Natural killer cell (primary cell): ENCODE measurements at regions not wholly inside any gene's neighbourhood (a gene's known extent, or its start where the extent isn't known, plus 50 kb on each side); places are given as distances from the start of the nearest gene placed in this dataset.

Experiments used
- ATAC-seq, 3 donors: fragments of 150-1000 bp in 2 of 3; fragments of 200-7000 bp in 1 of 3; cut with Tn5 transposase; 1 replicate in 1 of 3; 2 replicates in 2 of 3; pipeline ENCODE4 v1.10.0; 2021; ENCODE audit warnings: mild to moderate bottlenecking in 2 of 3, moderate library complexity in 2 of 3
- DNase-seq, 2 donors: peaks; one replicate each; pipeline versions ENCODE4 v3.0.0 to v3.0.0-alpha.2; 2013 to 2021; ENCODE audit warnings: mixed read lengths in 1 of 2
- H3K27ac ChIP-seq: one replicate; pipeline ENCODE4 v1.5.1; 2013; ENCODE audit warnings: mild to moderate bottlenecking, low read length
- H3K27me3 ChIP-seq: one replicate; pipeline ENCODE4 v1.6.1; 2013; ENCODE audit warnings: low read length; ENCODE audit not compliant: control insufficient read depth, insufficient read depth
- H3K36me3 ChIP-seq: one replicate; pipeline ENCODE4 v1.6.1; 2013; ENCODE audit warnings: low read length; ENCODE audit not compliant: control insufficient read depth, insufficient read depth
- H3K4me1 ChIP-seq: one replicate; pipeline ENCODE4 v1.6.1; 2013; ENCODE audit warnings: low read length; ENCODE audit not compliant: control insufficient read depth, insufficient read depth
- H3K4me3 ChIP-seq: one replicate; pipeline ENCODE4 v1.5.1; 2013; ENCODE audit warnings: low read length
- H3K9me3 ChIP-seq: one replicate; pipeline ENCODE4 v1.6.1; 2013; ENCODE audit warnings: low read length; ENCODE audit not compliant: control insufficient read depth, insufficient read depth
- H3K27ac Mint-ChIP-seq, 2 donors: one replicate each; pipeline ENCODE4 v1.8.0; 2022; ENCODE audit warnings: mild to moderate bottlenecking in 2 of 2, mixed read lengths in 2 of 2, moderate library complexity in 1 of 2
- H3K27me3 Mint-ChIP-seq, 2 donors: one replicate each; pipeline ENCODE4 v1.8.0; 2022; ENCODE audit warnings: low read depth in 2 of 2, mixed read lengths in 2 of 2
- H3K36me3 Mint-ChIP-seq: one replicate; pipeline ENCODE4 v1.8.0; 2022; ENCODE audit warnings: mixed read lengths
- H3K4me1 Mint-ChIP-seq, 2 donors: one replicate each; pipeline ENCODE4 v1.8.0; 2022; ENCODE audit warnings: mixed read lengths in 2 of 2
- H3K4me3 Mint-ChIP-seq: one replicate; pipeline ENCODE4 v1.8.0; 2022; ENCODE audit warnings: mild to moderate bottlenecking, moderate library complexity, mixed read lengths
- H3K9me3 Mint-ChIP-seq, 2 donors: one replicate each; pipeline ENCODE4 v1.8.0; 2022; ENCODE audit warnings: mixed read lengths in 2 of 2
- CTCF ChIP-seq: fragments of 200-600 bp; IDR thresholded peaks from one replicate; pipeline ENCODE4 v1.8.0; 2022; ENCODE audit warnings: antibody characterized with exemption
- WGBS: methylation state at CpG from one replicate; pipeline ENCODE4 v1.1.7; 2013; ENCODE audit warnings: missing lambda C conversion rate; ENCODE audit not compliant: insufficient coverage; 5-methylcytosine and 5-hydroxymethylcytosine counted together
- intact Hi-C: fragments of 100-400 bp; cut with micrococcal nuclease; formaldehyde crosslinking; loops from one replicate; pipeline ENCODE4 v1.14.2; 2022

DNA sequence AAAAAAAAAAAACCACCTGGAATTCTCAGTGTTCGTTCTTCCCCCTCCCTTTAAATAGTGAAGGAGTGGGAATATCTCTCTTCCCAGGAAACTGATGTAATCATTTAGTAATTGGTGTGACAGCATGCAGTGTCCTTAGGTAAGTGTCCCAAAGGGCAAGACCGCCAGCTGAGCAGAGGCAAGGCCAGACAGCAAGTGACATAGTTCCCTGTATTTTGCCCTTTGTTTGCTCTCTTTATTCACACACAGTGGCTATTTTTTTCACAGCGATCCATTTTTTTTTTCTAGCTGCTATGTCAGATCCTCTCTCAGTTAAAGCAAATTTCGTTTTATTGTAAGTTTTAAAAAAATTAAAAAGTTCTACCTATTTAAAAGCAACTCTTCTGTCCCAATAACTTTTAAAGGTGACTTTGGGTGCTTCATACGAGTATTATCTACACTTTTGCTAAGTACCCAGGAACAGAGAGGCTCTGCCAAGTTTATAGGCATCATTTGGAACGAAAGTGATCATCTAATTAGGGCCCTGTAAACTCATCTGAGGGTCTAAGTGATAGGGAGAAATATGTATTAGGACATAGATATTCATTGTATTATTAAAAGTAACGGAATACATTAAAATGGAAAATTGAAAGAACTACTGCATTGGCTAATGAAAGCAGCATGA is 98.2 kb upstream of the ALDH1A1 start:
- Mint-ChIP-seq H3K4me3 (no peak overlapping the region), H3K36me3 (no peaks in the 10 kb centered on the region), H3K9me3 (no peaks in the 10 kb centered on the region), H3K27me3 (peaks cover 6 to 16% of the 10 kb centered on the region in 2 donors), H3K4me1 (peaks cover 6 to 7% of the 10 kb centered on the region in 2 donors), H3K27ac (no peak overlapping the region)
- Histone ChIP-seq H3K4me1 (no peaks in the 10 kb centered on the region), H3K36me3 (no peaks in the 10 kb centered on the region), H3K4me3 (no peak overlapping the region), H3K27me3 (peaks cover 3% of the 10 kb centered on the region), H3K27ac (no peak overlapping the region), H3K9me3 (no peaks in the 10 kb centered on the region)
- 84% methylated on average over 3 of the region's 7 CpGs for WGBS
- ATAC-seq (no peak), DNase-seq (no peak)
- intact Hi-C loops: no loop called here
- TF ChIP-seq CTCF: no peak

- intact Hi-C loops: no loop called here
- no peak for ATAC-seq
- DNase-seq: no peak
- Mint-ChIP-seq H3K36me3 (no peaks in the 10 kb centered on the region), H3K27ac (no peak overlapping the region), H3K9me3 (no peaks in the 10 kb centered on the region), H3K27me3 (peaks cover 9 to 24% of the 10 kb centered on the region in 2 donors), H3K4me3 (no peak overlapping the region), H3K4me1 (peaks cover 6 to 7% of the 10 kb centered on the region in 2 donors)
- no peaks in the 10 kb centered on the region for H3K9me3 ChIP-seq
- H3K27ac ChIP-seq: no peak overlapping the region
- H3K4me3 ChIP-seq: no peak overlapping the region
- H3K36me3 ChIP-seq: no peaks in the 10 kb centered on the region
- 90% methylated on average over 2 of the region's 5 CpGs for WGBS
- no peak for TF ChIP-seq CTCF
- no peaks in the 10 kb centered on the region for H3K4me1 ChIP-seq
- peaks cover 3% of the 10 kb centered on the region for H3K27me3 ChIP-seq
These were observed 97.4 kb upstream of the ALDH1A1 start for GRCh38 chr9:73050065-73050816.

DNA sequence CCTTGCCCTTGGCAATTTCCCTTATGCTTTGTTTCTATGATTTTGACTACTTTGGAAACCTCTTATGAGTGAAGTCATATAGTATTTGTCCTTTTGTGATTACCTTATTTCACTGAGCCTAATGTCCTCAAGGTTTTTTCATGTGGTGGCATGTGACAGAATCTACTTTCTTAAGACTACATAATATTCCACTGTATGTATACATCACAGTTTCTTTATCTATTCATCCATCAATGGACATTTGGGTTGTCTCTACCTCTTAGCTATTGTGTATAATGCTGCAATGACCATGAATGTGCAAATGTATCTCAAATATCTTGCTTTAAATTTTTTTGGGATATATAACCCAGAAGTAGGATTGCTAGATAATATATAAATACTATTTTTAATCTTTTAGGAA is 96.4 kb upstream of the ALDH1A1 start:
- Histone ChIP-seq H3K9me3 (no peaks in the 10 kb centered on the region), H3K4me3 (no peak overlapping the region), H3K4me1 (no peaks in the 10 kb centered on the region), H3K36me3 (no peaks in the 10 kb centered on the region), H3K27ac (no peak overlapping the region), H3K27me3 (peaks cover 3% of the 10 kb centered on the region)
- TF ChIP-seq CTCF: no peak
- DNase-seq: no peak
- Mint-ChIP-seq H3K9me3 (no peaks in the 10 kb centered on the region), H3K36me3 (no peaks in the 10 kb centered on the region), H3K27me3 (peaks cover 11 to 26% of the 10 kb centered on the region in 2 donors), H3K4me1 (peaks cover 6 to 7% of the 10 kb centered on the region in 2 donors), H3K4me3 (no peak overlapping the region), H3K27ac (no peak overlapping the region)
- intact Hi-C loops: no loop called here
- ATAC-seq: no peak
